ENCODE measurements at regions not wholly inside any gene's neighbourhood (a gene's known extent, or its start where the extent isn't known, plus 50 kb on each side); places are given as distances from the start of the nearest gene placed in this dataset.

DNA sequence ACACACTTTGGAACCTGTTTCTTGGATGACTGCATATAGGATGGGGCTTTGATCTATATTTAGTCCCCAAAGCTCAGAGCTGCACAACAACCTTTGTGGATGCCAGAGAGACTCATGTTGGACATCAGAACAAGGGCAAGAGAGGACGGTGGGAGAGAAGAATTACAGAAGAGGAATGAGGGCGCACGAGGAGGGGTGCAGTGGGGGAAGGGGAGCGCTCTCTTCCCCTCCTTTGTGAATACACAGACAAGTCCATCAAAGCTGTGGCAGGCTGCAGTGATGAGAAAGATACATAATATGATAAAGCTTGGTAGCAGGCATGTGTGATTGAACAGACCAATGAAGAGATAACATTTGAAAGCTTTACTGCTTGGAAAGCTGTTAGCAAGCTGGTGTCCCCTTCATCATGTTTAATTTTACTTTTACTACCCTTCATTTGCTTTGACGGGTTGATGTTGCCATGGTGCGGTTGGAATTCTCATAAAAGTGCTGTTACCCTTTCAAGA, 857.8 kb downstream of the KCNMA1 start:
- no peaks in the 10 kb centered on the region for H3K36me3 Mint-ChIP-seq (ENCODE audit: low read depth)
- peaks cover 26% of the 10 kb centered on the region for H3K4me1 Mint-ChIP-seq
- no peak overlapping the region for H3K4me3 Mint-ChIP-seq
- H3K27ac Mint-ChIP-seq (ENCODE audit: unreplicated experiment) = peak overlapping the region; percentile 89
- TF ChIP-seq, protein P1, sequence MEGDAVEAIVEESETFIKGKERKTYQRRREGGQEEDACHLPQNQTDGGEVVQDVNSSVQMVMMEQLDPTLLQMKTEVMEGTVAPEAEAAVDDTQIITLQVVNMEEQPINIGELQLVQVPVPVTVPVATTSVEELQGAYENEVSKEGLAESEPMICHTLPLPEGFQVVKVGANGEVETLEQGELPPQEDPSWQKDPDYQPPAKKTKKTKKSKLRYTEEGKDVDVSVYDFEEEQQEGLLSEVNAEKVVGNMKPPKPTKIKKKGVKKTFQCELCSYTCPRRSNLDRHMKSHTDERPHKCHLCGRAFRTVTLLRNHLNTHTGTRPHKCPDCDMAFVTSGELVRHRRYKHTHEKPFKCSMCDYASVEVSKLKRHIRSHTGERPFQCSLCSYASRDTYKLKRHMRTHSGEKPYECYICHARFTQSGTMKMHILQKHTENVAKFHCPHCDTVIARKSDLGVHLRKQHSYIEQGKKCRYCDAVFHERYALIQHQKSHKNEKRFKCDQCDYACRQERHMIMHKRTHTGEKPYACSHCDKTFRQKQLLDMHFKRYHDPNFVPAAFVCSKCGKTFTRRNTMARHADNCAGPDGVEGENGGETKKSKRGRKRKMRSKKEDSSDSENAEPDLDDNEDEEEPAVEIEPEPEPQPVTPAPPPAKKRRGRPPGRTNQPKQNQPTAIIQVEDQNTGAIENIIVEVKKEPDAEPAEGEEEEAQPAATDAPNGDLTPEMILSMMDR (conservative IDR thresholded peaks at IDR 0.05) = no peak
- H3K9me3 Mint-ChIP-seq = peaks cover 3% of the 10 kb centered on the region
- no peaks in the 10 kb centered on the region for H3K27me3 Mint-ChIP-seq (ENCODE audit: low read depth)
- DNase-seq (ENCODE audit: low read depth, low spot score) = no peak

DNA sequence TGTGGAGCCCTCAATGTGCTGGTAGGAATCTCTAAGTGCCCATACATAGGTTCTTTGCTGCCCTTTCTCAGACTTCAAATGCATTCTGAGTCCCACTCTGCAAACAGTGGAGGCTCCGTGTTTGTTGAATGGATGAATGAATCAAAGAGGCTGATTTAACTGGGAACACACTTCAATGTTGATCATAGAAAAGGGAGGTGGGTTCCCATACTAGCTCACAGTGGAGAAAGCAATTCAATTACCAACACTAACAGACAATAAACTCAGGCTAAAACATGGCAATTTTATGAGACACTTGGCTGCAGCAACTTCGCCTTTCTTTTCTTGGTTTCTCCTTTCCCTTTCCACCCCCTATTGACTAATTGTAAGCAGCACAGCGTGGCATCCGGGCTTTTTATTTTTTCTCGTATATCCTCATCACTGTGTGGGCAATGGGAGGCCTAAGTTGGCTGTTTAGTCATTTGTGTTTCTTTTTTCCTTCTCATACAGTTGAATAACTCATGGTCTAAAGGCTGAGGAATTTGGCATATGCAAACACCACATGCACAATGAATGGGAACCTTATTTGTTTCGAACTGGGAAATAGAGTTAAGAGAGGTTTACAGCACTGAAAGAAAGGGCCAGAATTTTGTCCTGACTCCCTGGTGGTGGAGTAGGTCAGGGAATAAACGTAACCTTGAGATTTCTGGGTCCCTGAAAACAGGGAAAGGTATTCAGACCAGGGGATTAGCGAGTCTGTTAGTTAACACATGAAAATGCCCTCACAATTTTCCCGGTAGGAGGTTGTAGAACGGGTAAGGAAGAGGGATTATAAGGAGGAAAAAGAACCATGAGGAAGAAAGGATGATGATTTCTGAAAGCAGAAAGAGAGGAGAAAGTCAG, 858.5 kb downstream of the KCNMA1 start:
- H3K9me3 Mint-ChIP-seq = peaks cover 3% of the 10 kb centered on the region
- peak overlapping the region; percentile 35 for H3K4me3 Mint-ChIP-seq
- H3K4me1 Mint-ChIP-seq = peaks cover 26% of the 10 kb centered on the region
- H3K27me3 Mint-ChIP-seq (ENCODE audit: low read depth) = no peaks in the 10 kb centered on the region
- TF ChIP-seq, protein P1 (conservative IDR thresholded peaks at IDR 0.05) = peak; percentile 39
- peak overlapping the region; percentile 89 for H3K27ac Mint-ChIP-seq (ENCODE audit: unreplicated experiment)
- peak; percentile 12 for DNase-seq (ENCODE audit: low read depth, low spot score)
- no peaks in the 10 kb centered on the region for H3K36me3 Mint-ChIP-seq (ENCODE audit: low read depth)

DNA sequence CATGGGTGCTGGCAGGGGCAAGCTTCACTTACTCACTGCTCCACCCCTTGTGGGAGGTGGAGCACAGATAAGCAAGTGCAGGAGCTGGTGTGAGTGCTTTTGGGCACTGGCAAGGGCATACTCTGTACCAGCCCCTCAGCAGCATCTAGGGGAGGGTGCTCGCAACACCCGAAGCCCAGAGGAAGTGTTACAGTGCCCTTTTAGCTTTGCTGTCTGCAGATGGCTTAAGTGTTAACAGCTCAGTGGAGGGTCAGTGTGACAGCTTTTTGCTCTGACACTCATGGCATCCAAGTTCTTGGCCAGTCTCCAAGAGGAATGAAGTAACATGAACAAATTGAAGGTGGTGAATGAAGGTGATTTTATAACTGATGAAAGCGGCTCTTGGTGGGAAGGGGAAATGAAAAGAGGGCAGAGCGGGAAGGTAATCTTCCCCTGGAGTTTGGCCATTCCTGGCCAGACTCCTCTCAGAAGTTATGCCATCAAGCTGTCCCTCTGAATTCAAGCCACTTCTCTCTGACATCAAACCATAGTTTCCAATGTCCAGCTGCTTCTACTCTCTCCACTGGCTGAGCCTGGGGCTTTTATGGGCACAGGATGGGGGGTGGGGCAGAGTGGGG, 862.5 kb downstream of the KCNMA1 start:
- no peak for DNase-seq (ENCODE audit: low read depth, low spot score)
- no peaks in the 10 kb centered on the region for H3K36me3 Mint-ChIP-seq (ENCODE audit: low read depth)
- H3K9me3 Mint-ChIP-seq = peaks cover 2% of the 10 kb centered on the region
- H3K27me3 Mint-ChIP-seq (ENCODE audit: low read depth) = no peaks in the 10 kb centered on the region
- TF ChIP-seq, protein P1 (conservative IDR thresholded peaks at IDR 0.05) = no peak
- H3K4me1 Mint-ChIP-seq = peaks cover 22% of the 10 kb centered on the region
- no peak overlapping the region for H3K27ac Mint-ChIP-seq (ENCODE audit: unreplicated experiment)
- H3K4me3 Mint-ChIP-seq = no peak overlapping the region

DNA sequence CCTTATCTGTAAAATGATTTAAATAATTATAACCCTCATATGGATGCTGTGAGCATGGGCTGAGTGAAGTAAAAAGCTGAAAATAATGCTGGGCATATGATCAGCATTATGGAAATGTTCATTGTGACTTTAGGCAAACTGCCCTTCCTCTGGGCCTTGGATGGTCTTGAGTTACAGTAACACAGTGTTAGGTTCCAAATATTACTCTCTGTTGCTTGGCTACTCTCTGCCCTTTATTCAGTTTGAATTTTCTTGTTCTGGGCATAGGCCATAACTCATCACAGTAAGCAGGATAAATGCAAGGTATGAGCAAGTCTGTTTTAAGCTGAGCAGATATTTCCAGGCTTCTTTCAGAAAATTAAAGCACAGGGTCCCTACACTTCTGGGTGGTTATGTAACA, 868.0 kb downstream of the KCNMA1 start:
- H3K4me3 Mint-ChIP-seq = no peak overlapping the region

DNA sequence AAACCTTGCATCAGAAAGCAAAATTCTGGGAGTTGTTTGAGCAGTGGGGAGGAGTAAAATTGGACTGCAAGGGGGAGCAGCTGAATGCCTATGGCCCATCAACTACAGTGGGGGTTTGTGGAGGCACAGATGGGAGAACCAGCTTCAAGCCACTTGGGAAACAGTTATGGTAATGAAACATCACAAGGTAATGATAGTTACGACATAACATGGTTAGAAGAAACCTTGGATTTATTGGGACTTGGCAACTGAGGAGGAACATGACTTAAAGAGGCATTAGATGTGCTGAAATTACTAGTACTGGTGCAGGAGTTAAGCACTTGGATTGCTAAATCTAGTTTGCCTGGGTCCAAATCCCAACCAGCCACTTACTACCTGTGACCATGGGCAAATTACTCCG, 868.4 kb downstream of the KCNMA1 start:
- TF ChIP-seq, protein P1 (conservative IDR thresholded peaks at IDR 0.05) = no peak
- H3K9me3 Mint-ChIP-seq = peaks cover 7% of the 10 kb centered on the region
- H3K4me1 Mint-ChIP-seq = no peaks in the 10 kb centered on the region
- DNase-seq (ENCODE audit: low read depth, low spot score) = no peak
- H3K27ac Mint-ChIP-seq (ENCODE audit: unreplicated experiment) = no peak overlapping the region
- no peaks in the 10 kb centered on the region for H3K36me3 Mint-ChIP-seq (ENCODE audit: low read depth)
- no peak overlapping the region for H3K4me3 Mint-ChIP-seq
- H3K27me3 Mint-ChIP-seq (ENCODE audit: low read depth) = no peaks in the 10 kb centered on the region

More for the DNA sequence above, 868.0 kb downstream of the KCNMA1 start:
- Mint-ChIP-seq H3K27me3 (ENCODE audit: low read depth) (no peaks in the 10 kb centered on the region), H3K36me3 (ENCODE audit: low read depth) (no peaks in the 10 kb centered on the region), H3K27ac (ENCODE audit: unreplicated experiment) (no peak overlapping the region), H3K4me1 (no peaks in the 10 kb centered on the region), H3K9me3 (peaks cover 7% of the 10 kb centered on the region)
- TF ChIP-seq, protein P1 (conservative IDR thresholded peaks at IDR 0.05) = no peak
- DNase-seq (ENCODE audit: low read depth, low spot score) = no peak

All from neural crest cell (in vitro differentiated cells).